Caco-2 (cell line): ENCODE measurements at regions not wholly inside any gene's neighbourhood (a gene's known extent, or its start where the extent isn't known, plus 50 kb on each side); places are given as distances from the start of the nearest gene placed in this dataset.

Source experiments
- BruUV-seq: library from RNA; stranded (reverse); fragments of 400-500 nt; replicated peaks from 2 replicates; lab custom pipeline; 2021; lab: Mats Ljungman, UMichigan
- CTCF ChIA-PET: fragments of 300-600 bp; sonication (Branson Sonifier 250); formaldehyde crosslinking; loops from one replicate; lab custom pipeline; 2022; ENCODE audit warnings: antibody characterized with exemption; lab: Charles Lee
- POLR2A ChIA-PET: fragments of 300-600 bp; sonication (Branson Sonifier 250); formaldehyde crosslinking; loops from one replicate; lab custom pipeline; 2022; ENCODE audit warnings: antibody characterized with exemption; lab: Charles Lee
- DNase-seq, 2 experiments: peaks; one replicate each; pipeline versions ENCODE4 v3.0.0 to v3.0.0-alpha.2; 2020 to 2022
- H3K27me3 ChIP-seq: replicated peaks from 2 replicates; pipeline ENCODE4 v1.6.0; 2011; ENCODE audit warnings: low read length; ENCODE audit not compliant: control insufficient read depth, insufficient read depth
- H3K36me3 ChIP-seq: 2 replicates; pipeline ENCODE4 v1.5.1; 2011; ENCODE audit warnings: low read length; ENCODE audit not compliant: control insufficient read depth, insufficient read depth
- H3K4me1 ChIP-seq: fragments of 250-450 bp; sonication (Bioruptor Pico); 2 replicates; pipeline ENCODE4 v1.5.1; 2020; ENCODE audit warnings: mild to moderate bottlenecking
- H3K4me3 ChIP-seq: 2 replicates; pipeline ENCODE4 v1.5.1; 2011; ENCODE audit warnings: low read depth, mild to moderate bottlenecking, control low read depth, low read length
- H3K9me3 ChIP-seq: fragments of 250-450 bp; sonication (Bioruptor Pico); 2 replicates; pipeline ENCODE4 v1.5.1; 2020; ENCODE audit warnings: mild to moderate bottlenecking, moderate library complexity
- H3K27ac Mint-ChIP-seq: one replicate; pipeline ENCODE4 v1.8.0; 2022; ENCODE audit warnings: mixed read lengths; ENCODE audit not compliant: unreplicated experiment
- H3K27me3 Mint-ChIP-seq: one replicate; pipeline ENCODE4 v1.8.0; 2022; ENCODE audit warnings: mixed read lengths; ENCODE audit not compliant: insufficient read depth, unreplicated experiment
- H3K36me3 Mint-ChIP-seq: one replicate; pipeline ENCODE4 v1.8.0; 2022; ENCODE audit warnings: mild to moderate bottlenecking, mixed read lengths; ENCODE audit not compliant: insufficient read depth, unreplicated experiment
- H3K4me1 Mint-ChIP-seq: one replicate; pipeline ENCODE4 v1.8.0; 2022; ENCODE audit warnings: low read depth, mixed read lengths; ENCODE audit not compliant: unreplicated experiment
- H3K4me3 Mint-ChIP-seq: one replicate; pipeline ENCODE4 v1.8.0; 2022; ENCODE audit warnings: mild to moderate bottlenecking, moderate library complexity, mixed read lengths; ENCODE audit not compliant: unreplicated experiment
- H3K9me3 Mint-ChIP-seq: one replicate; pipeline ENCODE4 v1.8.0; 2022; ENCODE audit warnings: mixed read lengths; ENCODE audit not compliant: unreplicated experiment
- intact Hi-C: fragments of 100-400 bp; cut with micrococcal nuclease; formaldehyde crosslinking; loops from one replicate; pipeline ENCODE4 v1.10.0; 2022; ENCODE audit not compliant: unreplicated experiment
- TF ChIP-seq, protein P1 (sequence below), 2 experiments: fragments of 200-600 bp in 1 of 2; IDR thresholded peaks; 1 replicate in 1 of 2; 2 replicates in 1 of 2; pipeline versions ENCODE4 v1.5.1 to v1.8.0; 2011 to 2022; ENCODE audit warnings: antibody characterized with exemption in 1 of 2, control low read depth in 1 of 2, inconsistent platforms in 1 of 2, low read depth in 1 of 2, low read length in 1 of 2, mild to moderate bottlenecking in 1 of 2, moderate library complexity in 1 of 2; ENCODE audit not compliant: insufficient read depth in 1 of 2, severe bottlenecking in 1 of 2, unreplicated experiment in 1 of 2

- H3K4me3 ChIP-seq, result no peak overlapping the region
- DNase-seq, result no peak
- no peaks in the 10 kb centered on the region for H3K27me3 ChIP-seq
- CTCF ChIA-PET, result no interaction called here
- H3K4me1 ChIP-seq, result no peaks in the 10 kb centered on the region
- POLR2A ChIA-PET, result no interaction called here
- TF ChIP-seq, protein P1, sequence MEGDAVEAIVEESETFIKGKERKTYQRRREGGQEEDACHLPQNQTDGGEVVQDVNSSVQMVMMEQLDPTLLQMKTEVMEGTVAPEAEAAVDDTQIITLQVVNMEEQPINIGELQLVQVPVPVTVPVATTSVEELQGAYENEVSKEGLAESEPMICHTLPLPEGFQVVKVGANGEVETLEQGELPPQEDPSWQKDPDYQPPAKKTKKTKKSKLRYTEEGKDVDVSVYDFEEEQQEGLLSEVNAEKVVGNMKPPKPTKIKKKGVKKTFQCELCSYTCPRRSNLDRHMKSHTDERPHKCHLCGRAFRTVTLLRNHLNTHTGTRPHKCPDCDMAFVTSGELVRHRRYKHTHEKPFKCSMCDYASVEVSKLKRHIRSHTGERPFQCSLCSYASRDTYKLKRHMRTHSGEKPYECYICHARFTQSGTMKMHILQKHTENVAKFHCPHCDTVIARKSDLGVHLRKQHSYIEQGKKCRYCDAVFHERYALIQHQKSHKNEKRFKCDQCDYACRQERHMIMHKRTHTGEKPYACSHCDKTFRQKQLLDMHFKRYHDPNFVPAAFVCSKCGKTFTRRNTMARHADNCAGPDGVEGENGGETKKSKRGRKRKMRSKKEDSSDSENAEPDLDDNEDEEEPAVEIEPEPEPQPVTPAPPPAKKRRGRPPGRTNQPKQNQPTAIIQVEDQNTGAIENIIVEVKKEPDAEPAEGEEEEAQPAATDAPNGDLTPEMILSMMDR (IDR thresholded peaks at IDR 0.05; ENCODE audit: insufficient read depth in 1 of 2, low read depth in 1 of 2, low read length in 1 of 2, severe bottlenecking in 1 of 2, unreplicated experiment in 1 of 2), result no peak
- BruUV-seq, result no TSS peak
- Mint-ChIP-seq H3K4me1 (peaks cover 14% of the 10 kb centered on the region), H3K9me3 (no peaks in the 10 kb centered on the region), H3K27me3 (no peaks in the 10 kb centered on the region), H3K27ac (no peak overlapping the region), H3K4me3 (no peak overlapping the region), H3K36me3 (no peaks in the 10 kb centered on the region)
- no peaks in the 10 kb centered on the region for H3K9me3 ChIP-seq
- H3K36me3 ChIP-seq, result no peaks in the 10 kb centered on the region
- intact Hi-C loops, result no loop called here
Measured at GRCh38 chr9:95584176-95584575, 67.4 kb upstream of the PTCH1 start.

DNA sequence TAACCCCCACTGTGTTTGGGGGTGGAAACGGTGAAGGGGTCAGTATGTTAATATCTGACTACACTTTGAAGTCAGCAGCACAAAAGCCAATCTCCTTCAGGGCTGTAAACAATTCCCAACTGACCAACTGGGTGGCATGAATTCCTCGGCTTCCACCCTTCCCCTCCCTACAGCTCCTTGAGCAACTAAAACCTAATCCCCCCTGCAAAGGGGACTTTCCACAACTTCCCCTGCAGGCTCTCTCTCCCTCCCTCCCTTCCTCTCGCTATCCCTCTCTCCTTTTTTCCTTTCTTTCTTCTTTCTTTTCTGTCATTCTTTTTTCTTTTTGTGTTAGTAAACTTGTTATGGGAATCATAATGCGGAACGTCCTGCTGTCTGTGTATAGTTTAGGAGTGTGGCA, 65.1 kb upstream of the PTCH1 start:
- TF ChIP-seq, protein P1 (IDR thresholded peaks at IDR 0.05; ENCODE audit: insufficient read depth in 1 of 2, low read depth in 1 of 2, low read length in 1 of 2, severe bottlenecking in 1 of 2, unreplicated experiment in 1 of 2), result no peak
- Histone ChIP-seq H3K4me1 (no peaks in the 10 kb centered on the region), H3K4me3 (no peak overlapping the region), H3K27me3 (no peaks in the 10 kb centered on the region), H3K36me3 (no peaks in the 10 kb centered on the region), H3K9me3 (no peaks in the 10 kb centered on the region)
- Mint-ChIP-seq H3K36me3 (no peaks in the 10 kb centered on the region), H3K27ac (no peak overlapping the region), H3K9me3 (no peaks in the 10 kb centered on the region), H3K27me3 (no peaks in the 10 kb centered on the region), H3K4me3 (no peak overlapping the region), H3K4me1 (peaks cover 14% of the 10 kb centered on the region)
- no peak for DNase-seq
- intact Hi-C loops, result no loop called here
- POLR2A ChIA-PET, result no interaction called here
- no TSS peak for BruUV-seq
- CTCF ChIA-PET, result no interaction called here

DNA sequence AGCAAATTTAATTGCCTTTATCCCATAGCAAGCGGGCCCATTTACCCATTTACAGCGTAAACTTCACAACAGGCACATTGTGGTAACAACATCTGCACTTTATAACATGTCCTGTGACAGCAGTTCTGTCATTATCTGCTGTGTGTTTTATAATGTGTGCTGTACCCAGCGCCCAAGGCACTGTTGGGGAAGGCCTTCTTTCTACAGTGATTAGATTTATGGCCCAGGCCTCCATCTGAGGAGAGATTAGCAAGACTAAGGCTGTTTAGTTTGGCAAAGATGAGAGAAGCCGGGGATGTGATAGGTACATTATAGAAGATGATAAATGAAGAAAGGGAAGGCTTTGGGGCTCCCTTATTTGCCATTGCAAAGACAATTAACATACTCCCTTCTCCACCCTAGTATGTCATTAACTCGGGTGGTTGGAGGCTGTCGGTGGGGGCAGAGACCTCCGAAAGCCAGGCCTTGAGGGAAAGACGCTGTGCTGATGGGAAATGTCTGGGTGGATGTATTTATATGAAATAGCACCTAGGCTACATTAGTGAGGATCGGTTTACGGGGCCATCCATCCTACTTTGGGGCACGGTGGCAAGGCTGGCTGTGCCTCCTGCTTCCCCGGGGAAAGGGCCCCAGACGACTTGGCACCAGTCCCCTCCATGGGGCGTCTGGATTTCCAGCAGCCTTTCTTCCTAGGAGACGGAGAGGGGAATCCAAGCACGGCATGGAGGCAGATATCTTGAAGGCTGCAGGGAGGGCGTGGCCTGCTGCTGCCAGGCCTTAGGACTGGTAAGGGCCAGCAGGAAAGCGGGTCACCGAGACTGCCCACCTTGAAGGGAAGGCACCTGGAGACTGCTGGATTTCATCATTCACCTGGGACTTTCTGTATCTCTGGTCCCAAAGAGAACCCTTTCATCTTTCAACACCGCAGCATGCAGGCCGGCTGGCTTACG, 64.3 kb upstream of the PTCH1 start:
- Histone ChIP-seq H3K27me3 (no peaks in the 10 kb centered on the region), H3K9me3 (no peaks in the 10 kb centered on the region), H3K36me3 (no peaks in the 10 kb centered on the region), H3K4me1 (no peaks in the 10 kb centered on the region), H3K4me3 (no peak overlapping the region)
- Mint-ChIP-seq H3K4me3 (no peak overlapping the region), H3K36me3 (no peaks in the 10 kb centered on the region), H3K27me3 (no peaks in the 10 kb centered on the region), H3K9me3 (no peaks in the 10 kb centered on the region), H3K4me1 (peaks cover 14% of the 10 kb centered on the region), H3K27ac (no peak overlapping the region)
- intact Hi-C loops, result no loop called here
- POLR2A ChIA-PET, result no interaction called here
- CTCF ChIA-PET, result no interaction called here
- DNase-seq, result no peak
- TF ChIP-seq, protein P1 (IDR thresholded peaks at IDR 0.05; ENCODE audit: insufficient read depth in 1 of 2, low read depth in 1 of 2, low read length in 1 of 2, severe bottlenecking in 1 of 2, unreplicated experiment in 1 of 2), result no peak
- BruUV-seq, result no TSS peak
